Mucosa of descending colon (tissue), 3 donors: ENCODE measurements at regions not wholly inside any gene's neighbourhood (a gene's known extent, or its start where the extent isn't known, plus 50 kb on each side); places are given as distances from the start of the nearest gene placed in this dataset.
A peak's percentile ranks its signal among the peaks of the same experiment; 100 is the strongest.

Experiments used
- ATAC-seq: fragments of 200-7000 bp; cut with Tn5 transposase; one replicate; pipeline ENCODE4 v1.9.1; 2020; ENCODE audit warnings: mild to moderate bottlenecking, moderate library complexity
- DNase-seq, 3 donors: peaks; one replicate each; pipeline ENCODE4 v3.0.0-alpha.2; 2020
- H3K36me3 ChIP-seq: fragments of 200-600 bp; one replicate; pipeline ENCODE4 v1.8.0; 2021; ENCODE audit warnings: low read depth, mild to moderate bottlenecking
- H3K4me1 ChIP-seq: fragments of 200-600 bp; one replicate; pipeline ENCODE4 v1.8.0; 2021; ENCODE audit warnings: low read depth, mild to moderate bottlenecking
- H3K4me3 ChIP-seq: fragments of 200-600 bp; one replicate; pipeline ENCODE4 v1.8.0; 2021; ENCODE audit warnings: mild to moderate bottlenecking
- H3K9me3 ChIP-seq: fragments of 200-600 bp; one replicate; pipeline ENCODE4 v1.8.0; 2021; ENCODE audit warnings: mild to moderate bottlenecking
- CTCF ChIP-seq: fragments of 200-600 bp; IDR thresholded peaks from one replicate; pipeline ENCODE4 v1.8.0; 2022; ENCODE audit warnings: antibody characterized with exemption, mild to moderate bottlenecking
- intact Hi-C, 2 donors: fragments of 100-400 bp; cut with DNase I in 1 of 2; cut with micrococcal nuclease in 1 of 2; formaldehyde crosslinking; loops; one replicate each; pipeline versions ENCODE4 v1.11.0 to v1.11.1; 2022; cut with DNase I, micrococcal nuclease
- donor health status: DM: no; HTN: no; CAD: no; lungs with moderate emphysema.
- donor health status: DM: no; HTN: no; CAD: no.
- donor health status: DM: no; HTN: yes; CAD: no.

DNA sequence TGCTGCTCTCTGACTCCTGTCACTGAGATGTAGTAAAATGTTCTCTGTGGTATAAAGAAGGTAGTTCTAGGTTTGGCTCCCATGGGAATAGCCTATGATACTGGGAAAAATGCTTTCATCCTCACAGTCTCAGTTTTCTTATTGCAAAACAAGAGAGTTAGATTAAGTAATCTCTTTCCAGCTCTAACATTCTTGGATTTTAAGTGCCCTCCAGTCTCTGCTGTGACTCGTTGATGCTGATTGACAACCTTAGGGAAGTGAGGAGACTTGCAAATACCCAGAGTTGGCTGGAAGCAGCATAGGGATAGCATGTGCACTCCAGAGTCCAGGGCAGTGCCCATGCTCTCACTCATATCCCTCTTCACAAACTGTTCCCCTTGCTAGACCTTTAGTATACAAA lies 534.9 kb downstream of the SLC4A3 start:
- DNase-seq: no peak
- no peaks in the 10 kb centered on the region for H3K36me3 ChIP-seq
- no peak for TF ChIP-seq CTCF
- H3K9me3 ChIP-seq: no peaks in the 10 kb centered on the region
- no peaks in the 10 kb centered on the region for H3K4me1 ChIP-seq
- no peak overlapping the region for H3K4me3 ChIP-seq
- intact Hi-C loops: no loop called here
- ATAC-seq: no peak

- intact Hi-C loops: no loop called here
- ATAC-seq: no peak
- Histone ChIP-seq H3K36me3 (no peaks in the 10 kb centered on the region), H3K9me3 (no peaks in the 10 kb centered on the region), H3K4me3 (no peak overlapping the region), H3K4me1 (no peaks in the 10 kb centered on the region)
- DNase-seq: no peak
- no peak for TF ChIP-seq CTCF
These were observed 536.1 kb downstream of the SLC4A3 start for GRCh38 chr2:220163486-220163885.

- ATAC-seq (peak; percentile 68), DNase-seq (peak in 2 of 3 donors; percentile 38 to 42)
- Histone ChIP-seq H3K4me1 (no peaks in the 10 kb centered on the region), H3K4me3 (no peak overlapping the region), H3K9me3 (no peaks in the 10 kb centered on the region), H3K36me3 (no peaks in the 10 kb centered on the region)
- TF ChIP-seq CTCF: no peak
- intact Hi-C loops: no loop called here
These were observed 538.0 kb downstream of the SLC4A3 start for GRCh38 chr2:220165401-220165800.

DNA sequence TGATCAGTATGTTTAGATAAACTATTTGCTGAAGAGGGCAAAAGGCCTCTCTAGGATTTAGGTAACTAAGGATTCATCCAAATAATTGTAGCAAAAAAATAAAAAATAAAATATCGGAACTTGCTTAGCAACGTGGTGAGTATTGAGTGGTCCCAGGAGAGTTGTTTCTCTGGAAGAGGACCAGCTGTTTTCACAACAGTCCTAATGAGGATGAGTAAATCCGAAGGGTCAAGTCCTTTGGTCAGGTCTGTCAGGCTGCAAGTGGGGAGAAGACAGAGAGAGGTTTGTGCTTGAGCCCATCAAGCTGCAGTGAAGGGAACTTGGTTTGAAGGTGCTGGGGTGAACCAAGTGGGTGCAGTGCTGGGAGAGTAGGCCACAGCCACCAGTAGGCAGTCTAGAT lies 539.2 kb downstream of the SLC4A3 start:
- Histone ChIP-seq H3K4me1 (no peaks in the 10 kb centered on the region), H3K9me3 (no peaks in the 10 kb centered on the region), H3K4me3 (no peak overlapping the region), H3K36me3 (no peaks in the 10 kb centered on the region)
- intact Hi-C loops: no loop called here
- TF ChIP-seq CTCF: no peak
- DNase-seq (no peak), ATAC-seq (no peak)

GRCh38 chr2:220167956-220168355 lies 540.5 kb downstream of the SLC4A3 start:
- DNase-seq (no peak), ATAC-seq (no peak)
- Histone ChIP-seq H3K9me3 (no peaks in the 10 kb centered on the region), H3K36me3 (no peaks in the 10 kb centered on the region), H3K4me1 (no peaks in the 10 kb centered on the region), H3K4me3 (no peak overlapping the region)
- intact Hi-C loops: no loop called here
- TF ChIP-seq CTCF: no peak

DNA sequence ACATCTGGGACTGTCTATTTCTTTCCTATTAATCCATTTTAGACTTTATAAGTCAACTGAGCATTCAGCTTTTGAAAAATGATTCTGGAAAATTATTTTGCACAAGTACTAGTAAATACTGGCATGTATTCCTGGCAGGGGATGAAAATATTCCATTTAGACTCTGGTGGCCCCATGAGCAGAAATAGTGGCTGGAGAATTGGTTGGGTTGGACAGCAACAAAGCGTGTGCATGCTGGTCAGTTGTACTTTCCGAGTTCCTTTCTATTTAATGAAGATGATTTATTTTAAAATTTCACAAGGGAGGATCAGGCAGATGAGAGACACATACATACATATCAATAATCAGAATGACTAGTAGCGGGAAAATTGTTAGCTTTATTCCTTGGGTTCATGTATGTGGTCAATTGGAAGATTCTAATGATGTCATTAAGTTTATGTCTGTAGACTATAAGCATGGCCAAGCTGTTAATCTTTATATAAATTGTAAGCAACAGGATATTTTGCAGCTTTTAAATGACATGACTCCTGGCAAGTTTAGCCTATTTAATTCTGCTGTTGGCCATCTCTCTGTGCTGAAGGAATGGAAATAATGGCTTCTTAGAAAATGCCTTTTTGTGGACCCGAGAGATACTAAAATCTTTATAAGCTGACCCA lies 541.6 kb downstream of the SLC4A3 start:
- intact Hi-C loops: no loop called here
- no peak for DNase-seq
- no peak for TF ChIP-seq CTCF

More for the DNA sequence above, 541.6 kb downstream of the SLC4A3 start:
- Histone ChIP-seq H3K4me3 (no peak overlapping the region), H3K36me3 (no peaks in the 10 kb centered on the region), H3K4me1 (no peaks in the 10 kb centered on the region), H3K9me3 (no peaks in the 10 kb centered on the region)
- ATAC-seq: no peak
